PFSK-1 (cell line): ENCODE measurements at regions not wholly inside any gene's neighbourhood (a gene's known extent, or its start where the extent isn't known, plus 50 kb on each side); places are given as distances from the start of the nearest gene placed in this dataset.

Experiments used
- POLR2AphosphoS5 ChIP-seq: IDR thresholded peaks from 2 replicates; pipeline ENCODE4 v1.6.1; 2012; ENCODE audit warnings: low read depth, mild to moderate bottlenecking, control low read depth, low read length, moderate library complexity
- REST ChIP-seq, 2 experiments: IDR thresholded peaks; 2 replicates each; pipeline versions ENCODE4 v1.6.1 to v1.8.0; 2011 to 2012; ENCODE audit warnings: low read depth in 2 of 2, low read length in 2 of 2, control low read depth in 1 of 2, inconsistent platforms in 1 of 2, mild to moderate bottlenecking in 1 of 2, moderate library complexity in 1 of 2; ENCODE audit not compliant: insufficient read depth in 1 of 2
- TAF1 ChIP-seq: IDR thresholded peaks from 2 replicates; pipeline ENCODE4 v1.6.1; 2012; ENCODE audit warnings: low read length, control low read depth, borderline replicate concordance; ENCODE audit not compliant: insufficient read depth

GRCh38 chr18:73316513-73316912 lies 448.7 kb upstream of the NETO1 start:
- no peak for TF ChIP-seq REST (IDR thresholded peaks at IDR 0.05; ENCODE audit: insufficient read depth in 1 of 2, low read depth in 2 of 2, low read length in 2 of 2)
- TF ChIP-seq POLR2AphosphoS5, result no peak
- no peak for TF ChIP-seq TAF1
